ENCODE measurements at regions not wholly inside any gene's neighbourhood (a gene's known extent, or its start where the extent isn't known, plus 50 kb on each side); places are given as distances from the start of the nearest gene placed in this dataset.

DNA sequence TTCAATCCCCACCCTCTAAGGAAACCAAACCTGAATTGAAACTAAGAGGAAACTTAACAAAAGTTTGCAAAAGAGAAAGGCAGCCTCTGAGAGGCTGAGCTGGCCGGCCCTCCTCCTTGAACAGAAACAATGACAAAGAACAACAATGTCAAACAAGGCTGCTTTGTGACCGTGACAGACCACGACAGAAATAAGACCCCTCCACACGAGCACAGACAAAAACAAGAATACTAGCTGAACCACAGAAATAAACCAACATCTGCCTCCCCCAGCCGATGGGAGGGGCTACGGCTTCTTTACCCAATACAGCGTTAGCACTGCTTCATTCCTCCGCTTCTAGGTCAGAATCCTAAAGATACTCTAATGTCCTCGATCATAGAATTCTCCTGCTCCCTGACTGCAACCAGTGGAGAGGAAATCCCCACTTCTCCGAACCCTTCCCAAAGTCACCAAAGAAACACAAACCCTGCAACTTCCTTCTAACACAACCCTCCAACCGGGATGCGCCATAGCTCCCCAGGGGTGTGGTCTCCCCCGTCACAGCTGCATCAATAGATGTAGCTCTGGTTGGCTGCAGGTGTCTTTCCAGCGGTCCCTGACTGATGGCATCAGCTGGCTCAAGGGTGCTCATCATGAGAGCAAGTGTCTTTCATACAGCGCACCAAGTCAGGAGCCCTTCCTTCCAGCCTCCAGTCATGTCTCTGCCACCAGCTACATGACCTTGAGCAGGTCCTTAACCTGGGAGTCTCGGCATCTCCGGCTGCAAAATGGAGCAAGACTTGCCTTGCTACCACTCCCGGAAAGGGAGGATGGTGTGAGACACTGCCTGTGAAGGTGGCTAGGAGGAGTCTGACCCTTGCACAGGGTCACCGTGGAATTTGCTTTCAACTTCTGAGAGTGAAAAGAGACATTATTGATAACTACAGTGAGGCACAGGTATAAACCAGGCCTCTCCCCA, 198.6 kb downstream of the HAUS1 start:
- Histone ChIP-seq H3K79me2 (ENCODE audit: control insufficient read depth, insufficient read depth, low read length) (no peaks in the 10 kb centered on the region), H3K27ac (ENCODE audit: extremely low read depth, low read depth, low read length) (no peak overlapping the region), H3K27me3 (ENCODE audit: control insufficient read depth in 2 of 2, insufficient read depth in 2 of 2, low read length in 2 of 2) (peaks cover 9 to 19% of the 10 kb centered on the region in 2 experiments; a peak in 3 of 5 replicates), H4K20me1 (replicated peaks; ENCODE audit: control insufficient read depth, insufficient read depth, low read length) (no peaks in the 10 kb centered on the region), H2AFZ (ENCODE audit: low read depth, low read length) (no peak overlapping the region), H3K36me3 (ENCODE audit: control insufficient read depth, insufficient read depth, low read length) (no peaks in the 10 kb centered on the region), H3K4me1 (replicated peaks in 1 of 2; ENCODE audit: control insufficient read depth in 2 of 2, insufficient read depth in 2 of 2, low read length in 2 of 2) (no peaks in the 10 kb centered on the region; a peak in 1 of 5 replicates), H3K9ac (ENCODE audit: insufficient read depth in 1 of 2, low read depth in 2 of 2, low read length in 2 of 2) (no peak overlapping the region), H3K4me2 (ENCODE audit: insufficient read depth, low read length) (no peak overlapping the region), H3K9me3 (replicated peaks; ENCODE audit: control insufficient read depth, insufficient read depth, low read depth, low read length) (no peaks in the 10 kb centered on the region), H3K4me3 (no peak overlapping the region), H3K9me1 (ENCODE audit: control insufficient read depth, insufficient read depth, low read length) (no peaks in the 10 kb centered on the region)
- ATAC-seq = no peak
- intact Hi-C loops (cut with micrococcal nuclease) = no loop called here
- ChIA-PET CTCF (ENCODE audit: low intra/inter-chr PET ratio) (no interaction called here), POLR2A (interaction anchor here (0.6 to 1.0 kb wide), 2 partner anchors 8 to 11 kb away, joined by 3 read pairs; no protein-coding TSS in a partner anchor)
- 5% methylated on average over 16 of the region's 19 CpGs for WGBS (ENCODE audit: insufficient coverage, low coverage, missing lambda C conversion rate)
- BruUV-seq (replicated peaks) = no TSS peak
- no peak for FAIRE-seq
- no peak for DNase-seq (ENCODE audit: extremely low read depth in 1 of 4, low spot score in 3 of 4)
- in situ Hi-C loops (cut with MboI) = no loop called here
- TF ChIP-seq ZNF445 (CRISPR knock-in tag; IDR thresholded peaks at IDR 0.05; ENCODE audit: low read depth) (no peak), ZNF347 (CRISPR knock-in tag; IDR thresholded peaks at IDR 0.05; ENCODE audit: low read depth) (no peak), FUS (optimal IDR thresholded peaks at IDR 0.05; ENCODE audit: low read depth, low read length) (no peak), HNRNPH1 (optimal IDR thresholded peaks at IDR 0.05; ENCODE audit: low read depth, low read length) (no peak), NEUROD1 (IDR thresholded peaks at IDR 0.05; ENCODE audit: borderline replicate concordance, low read depth, low read length, partially characterized antibody) (no peak), BRF1 (IDR thresholded peaks at IDR 0.05; ENCODE audit: borderline replicate concordance, extremely low read depth, insufficient read length) (no peak), KLF16 (IDR thresholded peaks at IDR 0.05) (no peak), SIRT6 (IDR thresholded peaks at IDR 0.05; ENCODE audit: low read depth, low read length) (no peak), CSDE1 (IDR thresholded peaks at IDR 0.05) (no peak), TAF7 (tag; IDR thresholded peaks at IDR 0.05) (no peak)
- TF ChIP-seq, protein P1, sequence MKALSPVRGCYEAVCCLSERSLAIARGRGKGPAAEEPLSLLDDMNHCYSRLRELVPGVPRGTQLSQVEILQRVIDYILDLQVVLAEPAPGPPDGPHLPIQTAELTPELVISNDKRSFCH (CRISPR knock-in tag; IDR thresholded peaks at IDR 0.05) = no peak
- TF ChIP-seq, protein P1 (tag; IDR thresholded peaks at IDR 0.05) = no peak
- TF ChIP-seq, protein P2, sequence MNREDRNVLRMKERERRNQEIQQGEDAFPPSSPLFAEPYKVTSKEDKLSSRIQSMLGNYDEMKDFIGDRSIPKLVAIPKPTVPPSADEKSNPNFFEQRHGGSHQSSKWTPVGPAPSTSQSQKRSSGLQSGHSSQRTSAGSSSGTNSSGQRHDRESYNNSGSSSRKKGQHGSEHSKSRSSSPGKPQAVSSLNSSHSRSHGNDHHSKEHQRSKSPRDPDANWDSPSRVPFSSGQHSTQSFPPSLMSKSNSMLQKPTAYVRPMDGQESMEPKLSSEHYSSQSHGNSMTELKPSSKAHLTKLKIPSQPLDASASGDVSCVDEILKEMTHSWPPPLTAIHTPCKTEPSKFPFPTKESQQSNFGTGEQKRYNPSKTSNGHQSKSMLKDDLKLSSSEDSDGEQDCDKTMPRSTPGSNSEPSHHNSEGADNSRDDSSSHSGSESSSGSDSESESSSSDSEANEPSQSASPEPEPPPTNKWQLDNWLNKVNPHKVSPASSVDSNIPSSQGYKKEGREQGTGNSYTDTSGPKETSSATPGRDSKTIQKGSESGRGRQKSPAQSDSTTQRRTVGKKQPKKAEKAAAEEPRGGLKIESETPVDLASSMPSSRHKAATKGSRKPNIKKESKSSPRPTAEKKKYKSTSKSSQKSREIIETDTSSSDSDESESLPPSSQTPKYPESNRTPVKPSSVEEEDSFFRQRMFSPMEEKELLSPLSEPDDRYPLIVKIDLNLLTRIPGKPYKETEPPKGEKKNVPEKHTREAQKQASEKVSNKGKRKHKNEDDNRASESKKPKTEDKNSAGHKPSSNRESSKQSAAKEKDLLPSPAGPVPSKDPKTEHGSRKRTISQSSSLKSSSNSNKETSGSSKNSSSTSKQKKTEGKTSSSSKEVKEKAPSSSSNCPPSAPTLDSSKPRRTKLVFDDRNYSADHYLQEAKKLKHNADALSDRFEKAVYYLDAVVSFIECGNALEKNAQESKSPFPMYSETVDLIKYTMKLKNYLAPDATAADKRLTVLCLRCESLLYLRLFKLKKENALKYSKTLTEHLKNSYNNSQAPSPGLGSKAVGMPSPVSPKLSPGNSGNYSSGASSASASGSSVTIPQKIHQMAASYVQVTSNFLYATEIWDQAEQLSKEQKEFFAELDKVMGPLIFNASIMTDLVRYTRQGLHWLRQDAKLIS (CRISPR knock-in tag; IDR thresholded peaks at IDR 0.05) = no peak
- TF ChIP-seq, protein P3, sequence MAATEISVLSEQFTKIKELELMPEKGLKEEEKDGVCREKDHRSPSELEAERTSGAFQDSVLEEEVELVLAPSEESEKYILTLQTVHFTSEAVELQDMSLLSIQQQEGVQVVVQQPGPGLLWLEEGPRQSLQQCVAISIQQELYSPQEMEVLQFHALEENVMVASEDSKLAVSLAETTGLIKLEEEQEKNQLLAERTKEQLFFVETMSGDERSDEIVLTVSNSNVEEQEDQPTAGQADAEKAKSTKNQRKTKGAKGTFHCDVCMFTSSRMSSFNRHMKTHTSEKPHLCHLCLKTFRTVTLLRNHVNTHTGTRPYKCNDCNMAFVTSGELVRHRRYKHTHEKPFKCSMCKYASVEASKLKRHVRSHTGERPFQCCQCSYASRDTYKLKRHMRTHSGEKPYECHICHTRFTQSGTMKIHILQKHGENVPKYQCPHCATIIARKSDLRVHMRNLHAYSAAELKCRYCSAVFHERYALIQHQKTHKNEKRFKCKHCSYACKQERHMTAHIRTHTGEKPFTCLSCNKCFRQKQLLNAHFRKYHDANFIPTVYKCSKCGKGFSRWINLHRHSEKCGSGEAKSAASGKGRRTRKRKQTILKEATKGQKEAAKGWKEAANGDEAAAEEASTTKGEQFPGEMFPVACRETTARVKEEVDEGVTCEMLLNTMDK (IDR thresholded peaks at IDR 0.05; ENCODE audit: borderline replicate concordance, insufficient read depth, low read depth, low read length, poor library complexity, severe bottlenecking) = no peak
